VCaP (cell line): ENCODE measurements at regions not wholly inside any gene's neighbourhood (a gene's known extent, or its start where the extent isn't known, plus 50 kb on each side); places are given as distances from the start of the nearest gene placed in this dataset.

Experiments
- H3K27ac ChIP-seq: fragments of 450-650 bp; 2 replicates; pipeline ENCODE4 v1.5.1; 2017
- TF ChIP-seq, protein P1 (sequence below): fragments of 450-650 bp; conservative IDR thresholded peaks from 2 replicates; pipeline ENCODE4 v1.5.1; 2017; ENCODE audit warnings: mild to moderate bottlenecking, moderate library complexity

DNA sequence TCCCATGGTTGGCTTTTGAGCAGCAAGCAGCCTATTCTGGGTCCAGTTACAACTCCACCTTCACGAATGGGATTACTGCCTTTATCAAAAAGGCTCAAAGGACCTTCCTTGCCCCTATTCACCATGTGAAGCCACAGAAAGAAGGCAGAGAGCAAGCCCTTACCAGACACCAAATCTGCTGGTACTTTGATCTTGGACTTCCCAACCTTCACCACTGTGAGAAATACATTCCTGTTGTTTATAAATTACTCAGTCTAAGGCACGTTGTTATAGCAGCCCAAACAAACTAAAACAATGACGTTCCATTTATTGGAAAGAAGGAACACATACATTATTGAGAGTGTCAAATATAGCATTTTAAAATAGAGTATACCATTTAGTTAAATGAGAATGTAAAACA lies 1557.9 kb downstream of the PLA2G4A start:
- TF ChIP-seq, protein P1, sequence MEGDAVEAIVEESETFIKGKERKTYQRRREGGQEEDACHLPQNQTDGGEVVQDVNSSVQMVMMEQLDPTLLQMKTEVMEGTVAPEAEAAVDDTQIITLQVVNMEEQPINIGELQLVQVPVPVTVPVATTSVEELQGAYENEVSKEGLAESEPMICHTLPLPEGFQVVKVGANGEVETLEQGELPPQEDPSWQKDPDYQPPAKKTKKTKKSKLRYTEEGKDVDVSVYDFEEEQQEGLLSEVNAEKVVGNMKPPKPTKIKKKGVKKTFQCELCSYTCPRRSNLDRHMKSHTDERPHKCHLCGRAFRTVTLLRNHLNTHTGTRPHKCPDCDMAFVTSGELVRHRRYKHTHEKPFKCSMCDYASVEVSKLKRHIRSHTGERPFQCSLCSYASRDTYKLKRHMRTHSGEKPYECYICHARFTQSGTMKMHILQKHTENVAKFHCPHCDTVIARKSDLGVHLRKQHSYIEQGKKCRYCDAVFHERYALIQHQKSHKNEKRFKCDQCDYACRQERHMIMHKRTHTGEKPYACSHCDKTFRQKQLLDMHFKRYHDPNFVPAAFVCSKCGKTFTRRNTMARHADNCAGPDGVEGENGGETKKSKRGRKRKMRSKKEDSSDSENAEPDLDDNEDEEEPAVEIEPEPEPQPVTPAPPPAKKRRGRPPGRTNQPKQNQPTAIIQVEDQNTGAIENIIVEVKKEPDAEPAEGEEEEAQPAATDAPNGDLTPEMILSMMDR: no peak
- no peak overlapping the region for H3K27ac ChIP-seq

DNA sequence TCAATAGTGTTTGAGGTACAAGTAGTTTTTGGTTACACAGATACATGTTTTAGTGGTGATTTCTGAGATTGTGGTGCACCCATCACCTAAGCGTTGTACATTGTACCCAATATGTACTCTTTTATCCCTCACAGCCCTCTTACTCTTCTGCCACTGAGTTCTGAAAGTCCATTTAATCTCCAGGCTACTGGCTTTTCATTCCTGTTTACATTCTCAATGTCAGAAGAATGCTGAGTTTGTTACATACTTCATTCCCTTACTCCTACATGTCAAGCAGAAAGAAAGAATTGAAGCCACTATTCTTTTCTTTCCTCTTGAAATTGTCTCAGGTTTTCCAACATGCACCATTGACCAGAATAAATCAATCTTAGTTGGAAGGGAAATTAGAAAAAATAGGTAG lies 1565.9 kb downstream of the PLA2G4A start:
- TF ChIP-seq, protein P1: no peak
- H3K27ac ChIP-seq: no peak overlapping the region

DNA sequence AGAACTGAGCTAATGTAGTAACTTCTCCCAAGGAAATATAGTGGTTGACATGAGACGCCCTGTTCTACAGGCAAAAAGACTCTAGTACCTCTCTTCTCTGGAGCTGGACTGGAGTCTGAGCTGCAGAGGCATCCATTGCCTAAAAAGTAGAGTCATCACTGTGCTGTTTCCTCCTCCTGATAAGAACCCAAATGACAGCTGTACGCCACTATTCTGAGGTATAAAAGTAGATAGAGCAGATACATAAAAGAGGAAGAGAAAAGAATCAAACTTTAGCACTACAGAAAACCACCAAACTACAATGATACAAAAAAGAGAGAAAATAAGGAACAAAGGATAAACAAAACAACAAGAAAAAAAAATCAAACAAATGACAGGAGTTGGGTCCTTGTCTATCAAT lies 1568.8 kb downstream of the PLA2G4A start:
- TF ChIP-seq, protein P1: no peak

DNA sequence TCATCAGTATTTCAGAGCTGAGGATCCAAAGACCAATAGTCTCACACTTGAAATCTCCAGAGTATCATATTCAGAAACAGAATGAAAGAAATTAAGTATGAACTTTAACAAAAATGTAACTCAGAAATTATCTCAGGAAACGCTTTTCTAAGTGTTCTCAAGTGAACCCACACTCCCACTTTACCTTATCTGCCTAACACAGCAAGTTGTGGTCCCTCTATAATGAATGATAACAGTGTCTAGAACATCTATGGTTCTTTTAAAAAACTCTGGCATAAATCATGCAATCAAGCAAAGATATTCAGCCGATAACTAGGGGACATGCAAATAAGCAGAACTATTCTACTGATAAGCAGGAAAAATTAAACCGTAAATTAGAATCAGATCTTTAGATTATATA lies 1574.2 kb downstream of the PLA2G4A start:
- TF ChIP-seq, protein P1: no peak

More for the DNA sequence above, 1568.8 kb downstream of the PLA2G4A start:
- H3K27ac ChIP-seq: no peak overlapping the region

DNA sequence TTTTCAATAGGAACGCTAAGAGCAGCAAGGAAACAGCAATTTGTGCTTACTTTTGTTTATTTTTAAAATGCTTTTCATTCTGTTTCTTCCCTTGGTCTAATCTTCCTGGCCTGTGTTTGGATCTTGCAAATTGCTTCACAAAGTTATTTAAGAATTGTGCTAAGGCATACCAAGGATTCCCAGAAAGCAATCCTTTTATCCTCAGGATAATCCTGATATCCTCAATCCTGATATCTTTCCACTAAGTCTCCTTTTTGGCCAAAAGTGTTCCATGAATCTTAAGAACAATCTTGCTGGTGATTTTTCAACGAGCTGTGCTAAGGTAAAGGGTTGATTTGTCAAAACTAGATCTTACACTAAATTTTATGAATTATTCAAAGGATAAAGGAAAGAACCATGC lies 1577.9 kb downstream of the PLA2G4A start:
- TF ChIP-seq, protein P1: no peak
- no peak overlapping the region for H3K27ac ChIP-seq

More for the DNA sequence above, 1574.2 kb downstream of the PLA2G4A start:
- H3K27ac ChIP-seq: no peak overlapping the region

DNA sequence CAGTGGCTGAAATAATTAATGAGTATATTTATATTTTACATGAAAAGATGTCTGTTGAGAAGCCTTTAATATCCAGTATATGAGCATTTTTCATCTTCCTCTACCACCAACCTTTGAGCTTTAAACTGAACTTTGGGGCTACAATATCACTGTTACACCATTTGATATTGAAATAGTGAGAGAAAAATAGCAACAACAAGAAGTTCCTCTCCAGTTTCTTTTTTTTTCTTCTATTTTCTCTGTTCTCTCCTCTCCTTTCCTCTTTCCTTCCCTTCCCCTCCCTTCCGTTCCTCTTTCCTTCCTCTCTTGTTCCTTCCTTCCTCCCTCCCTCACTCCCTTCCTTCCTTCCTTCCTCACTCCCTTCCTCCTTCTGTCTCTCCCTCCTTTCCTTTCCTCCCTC lies 1591.4 kb downstream of the PLA2G4A start:
- H3K27ac ChIP-seq: no peak overlapping the region
- TF ChIP-seq, protein P1: no peak

DNA sequence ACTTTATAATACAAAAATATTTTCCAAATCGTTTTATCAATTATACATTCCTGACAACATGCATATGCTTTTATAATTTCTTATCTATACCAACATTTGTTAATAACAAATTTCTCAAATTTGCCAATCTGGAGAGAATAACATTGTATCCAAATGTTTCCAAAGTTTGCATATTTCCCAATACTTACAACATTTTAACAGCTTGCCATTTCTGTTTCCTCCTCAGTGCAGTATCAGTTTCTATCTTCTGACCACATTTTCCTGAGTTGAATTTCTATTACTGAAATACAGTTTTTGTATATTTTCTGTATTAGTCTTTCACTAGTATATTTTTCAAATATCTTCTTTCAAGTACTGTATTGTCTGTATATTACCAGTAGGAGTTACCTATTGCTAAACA lies 1594.3 kb downstream of the PLA2G4A start:
- TF ChIP-seq, protein P1: no peak
- H3K27ac ChIP-seq: no peak overlapping the region

DNA sequence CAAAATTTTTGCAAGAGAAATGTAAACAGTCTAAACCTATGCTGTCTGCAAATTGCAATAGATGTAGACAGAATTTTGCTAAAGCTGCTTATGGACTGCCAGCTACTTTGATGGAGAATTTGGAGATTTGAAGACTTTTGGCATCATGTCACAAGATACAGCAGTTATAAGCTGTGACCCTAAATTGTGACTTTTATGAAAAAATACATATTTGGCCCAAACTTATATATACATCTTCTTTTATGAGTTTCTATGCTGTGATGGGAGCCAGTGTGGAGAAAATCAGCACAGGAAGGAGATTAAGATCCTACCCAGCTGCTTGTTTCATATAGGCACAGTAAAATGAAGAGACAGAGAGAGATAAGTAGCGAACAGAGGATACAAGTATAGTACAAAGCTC lies 1595.4 kb downstream of the PLA2G4A start:
- TF ChIP-seq, protein P1: no peak
- H3K27ac ChIP-seq: no peak overlapping the region
